OCI-LY7 (cell line): ENCODE measurements at regions not wholly inside any gene's neighbourhood (a gene's known extent, or its start where the extent isn't known, plus 50 kb on each side); places are given as distances from the start of the nearest gene placed in this dataset.

ENCODE experiments used
- BruUV-seq: library from RNA; stranded (reverse); fragments of 400-500 nt; replicated peaks from 2 replicates; lab custom pipeline; 2021; lab: Mats Ljungman, UMichigan
- CTCF ChIA-PET: fragments of 300-600 bp; sonication (Branson Sonifier 250); formaldehyde crosslinking; loops from one replicate; lab custom pipeline; 2022; ENCODE audit warnings: antibody characterized with exemption; ENCODE audit not compliant: unreplicated experiment; lab: Charles Lee
- POLR2A ChIA-PET: fragments of 300-600 bp; sonication (Branson Sonifier 250); formaldehyde crosslinking; loops from one replicate; lab custom pipeline; 2022; ENCODE audit warnings: antibody characterized with exemption; lab: Charles Lee
- DNase-seq: peaks from one replicate; pipeline ENCODE4 v3.0.0-alpha.2; 2015; ENCODE audit warnings: low spot score
- H2AFZ ChIP-seq: fragments of 200-600 bp; sonication (generic), shearing (Covaris generic); 2 replicates; pipeline ENCODE4 v1.6.1; 2014; ENCODE audit warnings: mild to moderate bottlenecking, antibody characterized with exemption, low read length, moderate library complexity
- H3K27ac ChIP-seq: fragments of 200-600 bp; sonication (generic); 2 replicates; pipeline ENCODE4 v1.5.1; 2014; ENCODE audit warnings: mixed run types, low read depth, mild to moderate bottlenecking, moderate library complexity, low read length, inconsistent platforms; ENCODE audit not compliant: poor library complexity, severe bottlenecking
- H3K36me3 ChIP-seq: fragments of 200-600 bp; sonication (generic); 2 replicates; pipeline ENCODE4 v1.6.1; 2014; ENCODE audit warnings: mild to moderate bottlenecking, antibody characterized with exemption, low read length, moderate library complexity, mixed read lengths; ENCODE audit not compliant: insufficient read depth
- H3K4me1 ChIP-seq: fragments of 200-600 bp; sonication (generic); 2 replicates; pipeline ENCODE4 v1.5.1; 2014; ENCODE audit warnings: mild to moderate bottlenecking, low read length; ENCODE audit not compliant: insufficient read depth, poor library complexity, severe bottlenecking
- H3K4me2 ChIP-seq: fragments of 200-600 bp; sonication (generic); 2 replicates; pipeline ENCODE4 v1.6.1; 2014; ENCODE audit warnings: mild to moderate bottlenecking, low read length
- H3K4me3 ChIP-seq: fragments of 200-600 bp; sonication (generic); 2 replicates; pipeline ENCODE4 v1.5.1; 2014; ENCODE audit warnings: mild to moderate bottlenecking, low read depth, low read length; ENCODE audit not compliant: poor library complexity, severe bottlenecking
- H3K79me2 ChIP-seq: fragments of 200-600 bp; sonication (generic); 2 replicates; pipeline ENCODE4 v1.6.1; 2016; ENCODE audit warnings: low read depth, mild to moderate bottlenecking, low read length, moderate library complexity, mixed read lengths; ENCODE audit not compliant: insufficient read depth
- H3K9me2 ChIP-seq: fragments of 200-600 bp; sonication (generic); 2 replicates; pipeline ENCODE4 v1.6.1; 2016; ENCODE audit warnings: mild to moderate bottlenecking, low read length, mixed read lengths; ENCODE audit not compliant: insufficient read depth
- H3K9me3 ChIP-seq: fragments of 200-600 bp; sonication (generic); 2 replicates; pipeline ENCODE4 v1.6.1; 2014; ENCODE audit warnings: mild to moderate bottlenecking, mixed run types, low read length, mixed read lengths
- H4K20me1 ChIP-seq: fragments of 200-600 bp; sonication (generic); 2 replicates; pipeline ENCODE4 v1.6.1; 2014; ENCODE audit warnings: mild to moderate bottlenecking, antibody characterized with exemption, low read length, moderate library complexity, mixed read lengths; ENCODE audit not compliant: insufficient read depth
- CTCF ChIP-seq: fragments of 200-600 bp; sonication (generic); conservative IDR thresholded peaks from 2 replicates; pipeline ENCODE4 v1.5.1; 2014; ENCODE audit warnings: mild to moderate bottlenecking, antibody characterized with exemption, low read length, moderate library complexity, mixed read lengths
- EZH2phosphoT487 ChIP-seq: fragments of 200-600 bp; sonication (generic); IDR thresholded peaks from 2 replicates; pipeline ENCODE4 v1.6.1; 2018; ENCODE audit warnings: low read depth, borderline replicate concordance, mild to moderate bottlenecking, mixed run types, antibody characterized with exemption, low read length, moderate library complexity, mixed read lengths
- intact Hi-C: fragments of 100-400 bp; cut with micrococcal nuclease; formaldehyde crosslinking; loops from one replicate; pipeline ENCODE4 v1.10.0; 2022; ENCODE audit not compliant: unreplicated experiment

- CTCF ChIA-PET, result no interaction called here
- TF ChIP-seq CTCF (no peak), EZH2phosphoT487 (no peak)
- Histone ChIP-seq H2AFZ (no peak overlapping the region), H3K9me3 (no peaks in the 10 kb centered on the region), H3K4me1 (no peaks in the 10 kb centered on the region), H3K4me2 (no peak overlapping the region), H3K79me2 (no peaks in the 10 kb centered on the region), H4K20me1 (no peaks in the 10 kb centered on the region), H3K9me2 (no peaks in the 10 kb centered on the region), H3K4me3 (no peak overlapping the region), H3K36me3 (no peaks in the 10 kb centered on the region), H3K27ac (no peak overlapping the region)
- intact Hi-C loops, result no loop called here
- no peak for DNase-seq
- POLR2A ChIA-PET, result interaction anchor here (0.6 kb wide), 1 partner anchor 8 kb away, joined by 8 read pairs; no protein-coding TSS in a partner anchor
- no TSS peak for BruUV-seq
Measured at GRCh38 chr9:80465556-80465955, 893.8 kb downstream of the TLE4 start.

- no peak overlapping the region for H3K4me2 ChIP-seq
- no peak overlapping the region for H3K27ac ChIP-seq
- H3K4me1 ChIP-seq, result no peaks in the 10 kb centered on the region
- no peaks in the 10 kb centered on the region for H3K9me3 ChIP-seq
- no TSS peak for BruUV-seq
- H2AFZ ChIP-seq, result no peak overlapping the region
- H3K4me3 ChIP-seq, result no peak overlapping the region
- no peak for DNase-seq
- H4K20me1 ChIP-seq, result no peaks in the 10 kb centered on the region
- ChIA-PET CTCF (no interaction called here), POLR2A (no interaction called here)
- H3K36me3 ChIP-seq, result no peaks in the 10 kb centered on the region
- TF ChIP-seq CTCF (no peak), EZH2phosphoT487 (no peak)
- H3K79me2 ChIP-seq, result no peaks in the 10 kb centered on the region
- H3K9me2 ChIP-seq, result no peaks in the 10 kb centered on the region
- intact Hi-C loops, result no loop called here
Measured at GRCh38 chr9:80449513-80449912, 877.7 kb downstream of the TLE4 start.

- no peak overlapping the region for H3K4me3 ChIP-seq
- H2AFZ ChIP-seq, result no peak overlapping the region
- ChIA-PET CTCF (no interaction called here), POLR2A (interaction anchor here (0.5 to 0.9 kb wide), 2 partner anchors 1422 to 1968 kb away, joined by 3 to 5 read pairs; no protein-coding TSS in a partner anchor)
- H3K9me2 ChIP-seq, result no peaks in the 10 kb centered on the region
- no peaks in the 10 kb centered on the region for H3K9me3 ChIP-seq
- TF ChIP-seq CTCF (no peak), EZH2phosphoT487 (no peak)
- no peak overlapping the region for H3K27ac ChIP-seq
- BruUV-seq, result no TSS peak
- no peaks in the 10 kb centered on the region for H3K79me2 ChIP-seq
- H3K4me1 ChIP-seq, result no peaks in the 10 kb centered on the region
- H4K20me1 ChIP-seq, result no peaks in the 10 kb centered on the region
- DNase-seq, result no peak
- H3K4me2 ChIP-seq, result no peak overlapping the region
- intact Hi-C loops, result no loop called here
- no peaks in the 10 kb centered on the region for H3K36me3 ChIP-seq
Measured at GRCh38 chr9:80448996-80449395, 877.2 kb downstream of the TLE4 start.
